Prostate gland (tissue), 2 donors: ENCODE measurements at regions not wholly inside any gene's neighbourhood (a gene's known extent, or its start where the extent isn't known, plus 50 kb on each side); places are given as distances from the start of the nearest gene placed in this dataset.

ENCODE experiments used
- DNase-seq: peaks from one replicate; pipeline ENCODE4 v3.0.0-alpha.2; 2019; ENCODE audit warnings: low spot score
- H3K27ac ChIP-seq, 2 donors: fragments of 200-600 bp; sonication (generic); 2 replicates each; pipeline ENCODE4 v1.5.1; 2017 to 2019
- H3K27me3 ChIP-seq: fragments of 200-600 bp; sonication (generic); replicated peaks from 2 replicates; pipeline ENCODE4 v1.5.1; 2019; ENCODE audit not compliant: insufficient read depth
- H3K36me3 ChIP-seq, 2 donors: fragments of 200-600 bp; sonication (generic); 1 replicate in 1 of 2; 2 replicates in 1 of 2; pipeline versions ENCODE4 v1.5.1 to v1.8.1; 2017 to 2019
- H3K4me1 ChIP-seq: fragments of 200-600 bp; sonication (generic); replicated peaks from 2 replicates; pipeline ENCODE4 v1.5.1; 2019
- H3K4me3 ChIP-seq, 2 donors: fragments of 200-600 bp; sonication (generic); 2 replicates each; pipeline ENCODE4 v1.5.1; 2017 to 2019
- H3K9me3 ChIP-seq: fragments of 200-600 bp; sonication (generic); 2 replicates; pipeline ENCODE4 v1.5.1; 2017
- POLR2A ChIP-seq: fragments of 450-650 bp; IDR thresholded peaks from one replicate; pipeline ENCODE4 v1.6.1; 2016; ENCODE audit warnings: antibody characterized with exemption, mild to moderate bottlenecking
- POLR2AphosphoS5 ChIP-seq: sonication (generic); formaldehyde crosslinking; IDR thresholded peaks from one replicate; pipeline ENCODE4 v1.6.1; 2017; ENCODE audit warnings: antibody characterized with exemption
- WGBS: methylation state at CpG from one replicate; pipeline ENCODE4 v1.1.5; 2018; 5-methylcytosine and 5-hydroxymethylcytosine counted together
- intact Hi-C: fragments of 100-400 bp; cut with DNase I; formaldehyde crosslinking; loops from one replicate; pipeline ENCODE4 v1.14.2; 2022
- TF ChIP-seq, protein P1 (sequence below), 4 experiments: fragments of 200-600 bp in 2 of 4; fragments of 450-650 bp in 2 of 4; sonication (generic) in 2 of 4; IDR thresholded peaks; 1 replicate in 3 of 4; 2 replicates in 1 of 4; pipeline ENCODE4 v1.5.1; 2016 to 2019; ENCODE audit warnings: antibody characterized with exemption in 4 of 4, mild to moderate bottlenecking in 2 of 4, moderate library complexity in 2 of 4

DNA sequence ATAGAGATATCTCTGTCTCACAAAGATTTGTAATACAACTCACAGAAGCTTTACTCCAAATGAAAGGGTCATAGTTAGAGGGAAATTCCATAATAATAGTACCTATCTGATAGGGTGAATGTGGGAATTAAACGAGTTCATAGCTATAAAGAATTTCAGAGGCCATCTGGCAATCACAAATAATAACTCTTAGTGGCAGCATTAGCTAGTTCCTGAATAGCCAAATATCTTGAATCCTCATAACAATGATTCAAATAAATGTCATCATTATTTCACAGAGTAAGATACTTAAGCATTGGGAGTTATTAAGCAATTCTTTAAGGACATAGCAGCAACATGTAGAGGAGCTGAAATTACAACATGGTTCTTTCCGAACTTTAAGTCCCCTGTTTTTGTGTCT is 1265.0 kb upstream of the PIK3C3 start:
- 50% methylated on average over 2 of the region's 2 CpGs for WGBS
- Histone ChIP-seq H3K27me3 (no peaks in the 10 kb centered on the region), H3K4me1 (no peaks in the 10 kb centered on the region), H3K27ac (no peak overlapping the region), H3K36me3 (no peaks in the 10 kb centered on the region), H3K9me3 (no peaks in the 10 kb centered on the region), H3K4me3 (no peak overlapping the region)
- TF ChIP-seq, protein P1, sequence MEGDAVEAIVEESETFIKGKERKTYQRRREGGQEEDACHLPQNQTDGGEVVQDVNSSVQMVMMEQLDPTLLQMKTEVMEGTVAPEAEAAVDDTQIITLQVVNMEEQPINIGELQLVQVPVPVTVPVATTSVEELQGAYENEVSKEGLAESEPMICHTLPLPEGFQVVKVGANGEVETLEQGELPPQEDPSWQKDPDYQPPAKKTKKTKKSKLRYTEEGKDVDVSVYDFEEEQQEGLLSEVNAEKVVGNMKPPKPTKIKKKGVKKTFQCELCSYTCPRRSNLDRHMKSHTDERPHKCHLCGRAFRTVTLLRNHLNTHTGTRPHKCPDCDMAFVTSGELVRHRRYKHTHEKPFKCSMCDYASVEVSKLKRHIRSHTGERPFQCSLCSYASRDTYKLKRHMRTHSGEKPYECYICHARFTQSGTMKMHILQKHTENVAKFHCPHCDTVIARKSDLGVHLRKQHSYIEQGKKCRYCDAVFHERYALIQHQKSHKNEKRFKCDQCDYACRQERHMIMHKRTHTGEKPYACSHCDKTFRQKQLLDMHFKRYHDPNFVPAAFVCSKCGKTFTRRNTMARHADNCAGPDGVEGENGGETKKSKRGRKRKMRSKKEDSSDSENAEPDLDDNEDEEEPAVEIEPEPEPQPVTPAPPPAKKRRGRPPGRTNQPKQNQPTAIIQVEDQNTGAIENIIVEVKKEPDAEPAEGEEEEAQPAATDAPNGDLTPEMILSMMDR (IDR thresholded peaks at IDR 0.05): no peak
- no peak for TF ChIP-seq POLR2A
- no peak for DNase-seq
- intact Hi-C loops: no loop called here

DNA sequence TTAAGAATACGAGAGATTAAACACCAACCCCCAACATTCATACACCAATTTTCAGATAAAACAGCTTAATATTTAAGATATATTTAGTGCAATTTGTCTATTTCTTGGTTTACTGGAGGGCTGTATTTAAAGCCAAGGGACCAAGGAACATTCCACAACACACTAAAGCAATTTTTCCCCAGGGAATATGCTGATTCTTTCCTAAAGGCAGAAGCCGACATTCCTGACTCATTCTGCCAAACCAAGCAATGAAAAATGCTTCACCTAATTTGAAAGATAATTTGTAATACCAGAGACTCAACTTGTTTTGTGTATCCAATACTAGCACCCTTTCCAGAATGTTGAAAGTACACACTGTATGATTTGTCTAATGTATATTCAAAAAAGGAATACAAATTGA is 1267.6 kb upstream of the PIK3C3 start:
- intact Hi-C loops: no loop called here
- WGBS: 84% methylated on average over 2 of the region's 2 CpGs

DNA sequence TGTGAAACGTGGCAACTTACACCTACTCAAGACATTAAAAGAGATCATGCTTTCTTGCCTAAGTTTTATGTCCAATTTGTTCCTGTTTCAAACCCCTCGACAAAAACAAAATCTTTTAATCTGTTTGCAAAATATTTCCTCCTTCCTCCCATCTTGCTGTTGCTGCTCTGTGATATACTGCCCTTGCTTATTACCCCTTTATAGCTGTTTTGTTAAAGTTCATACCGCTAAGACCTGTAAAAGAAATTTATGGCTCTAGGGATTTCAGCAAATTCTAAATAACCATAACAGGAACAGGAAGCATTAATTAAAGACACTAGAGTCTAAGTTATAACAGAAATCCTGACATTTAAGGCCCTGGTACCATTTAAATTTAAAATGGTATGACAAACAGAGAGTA is 1268.2 kb upstream of the PIK3C3 start:
- H3K4me3 ChIP-seq: no peak overlapping the region
- H3K36me3 ChIP-seq: no peaks in the 10 kb centered on the region
- no peaks in the 10 kb centered on the region for H3K27me3 ChIP-seq
- no peaks in the 10 kb centered on the region for H3K9me3 ChIP-seq
- intact Hi-C loops: no loop called here
- H3K4me1 ChIP-seq: no peaks in the 10 kb centered on the region
- TF ChIP-seq POLR2A (no peak), POLR2AphosphoS5 (no peak)
- TF ChIP-seq, protein P1 (IDR thresholded peaks at IDR 0.05): no peak
- no peak overlapping the region for H3K27ac ChIP-seq
- DNase-seq: no peak
- WGBS: 25% methylated on average over 3 of the region's 3 CpGs

More for the DNA sequence above, 1267.6 kb upstream of the PIK3C3 start:
- Histone ChIP-seq H3K27ac (no peak overlapping the region), H3K27me3 (no peaks in the 10 kb centered on the region), H3K9me3 (no peaks in the 10 kb centered on the region), H3K4me1 (no peaks in the 10 kb centered on the region), H3K4me3 (no peak overlapping the region), H3K36me3 (no peaks in the 10 kb centered on the region)
- no peak for DNase-seq
- TF ChIP-seq, protein P1 (IDR thresholded peaks at IDR 0.05): no peak
- no peak for TF ChIP-seq POLR2AphosphoS5
- no peak for TF ChIP-seq POLR2A

DNA sequence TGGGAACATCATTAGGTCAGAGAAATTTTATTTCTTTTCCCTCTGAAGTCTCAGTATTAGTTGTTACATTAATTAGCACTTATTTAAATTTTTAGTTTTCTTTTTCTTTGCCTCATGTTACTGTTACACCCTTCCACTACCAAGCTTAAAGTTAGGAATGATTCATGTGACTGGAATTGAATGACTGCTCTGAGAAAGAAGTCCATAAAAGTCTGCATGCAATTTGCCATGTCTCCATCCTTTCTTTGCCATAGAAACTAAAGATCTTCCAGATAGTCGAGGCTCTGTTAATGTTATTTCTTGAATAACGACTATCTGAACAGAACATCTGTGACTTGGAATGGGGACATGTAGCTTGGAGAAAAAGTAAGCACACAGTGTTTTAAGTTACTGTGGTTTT is 1269.8 kb upstream of the PIK3C3 start:
- no peak overlapping the region for H3K4me3 ChIP-seq
- no peak overlapping the region for H3K27ac ChIP-seq
- intact Hi-C loops: no loop called here
- H3K27me3 ChIP-seq: no peaks in the 10 kb centered on the region
- no CpG with 5 or more reads among the region's 2 CpGs for WGBS
- H3K36me3 ChIP-seq: no peaks in the 10 kb centered on the region
- H3K4me1 ChIP-seq: no peaks in the 10 kb centered on the region
- no peaks in the 10 kb centered on the region for H3K9me3 ChIP-seq
- no peak for DNase-seq
- TF ChIP-seq POLR2AphosphoS5 (no peak), POLR2A (no peak)
- TF ChIP-seq, protein P1 (IDR thresholded peaks at IDR 0.05): no peak

DNA sequence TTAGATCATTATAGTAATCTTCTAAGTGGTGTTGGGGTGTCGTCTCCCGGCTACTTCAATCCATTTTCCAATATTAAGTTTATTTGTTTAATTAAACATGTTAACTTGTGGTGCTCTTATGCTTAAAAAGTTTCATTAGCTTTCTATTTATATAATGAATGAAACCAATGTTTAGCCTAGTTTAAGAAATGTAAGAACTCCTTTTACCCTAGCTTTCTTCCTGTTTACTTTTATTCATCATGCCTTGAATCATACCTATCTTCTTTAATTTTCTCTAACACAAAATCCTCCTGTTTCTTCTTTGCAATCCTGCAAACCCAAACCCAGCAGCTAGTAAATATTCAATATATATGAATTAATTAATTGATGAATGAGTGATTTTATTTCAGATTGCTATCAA is 1276.7 kb upstream of the PIK3C3 start:
- no peaks in the 10 kb centered on the region for H3K36me3 ChIP-seq
- intact Hi-C loops: no loop called here
- WGBS: 83% methylated on average over 2 of the region's 2 CpGs
- TF ChIP-seq, protein P1 (IDR thresholded peaks at IDR 0.05): no peak
- TF ChIP-seq POLR2A (no peak), POLR2AphosphoS5 (no peak)
- no peak overlapping the region for H3K27ac ChIP-seq
- no peak overlapping the region for H3K4me3 ChIP-seq
- no peaks in the 10 kb centered on the region for H3K27me3 ChIP-seq
- H3K4me1 ChIP-seq: no peaks in the 10 kb centered on the region
- no peak for DNase-seq
- H3K9me3 ChIP-seq: no peaks in the 10 kb centered on the region
